Endothelial cell of umbilical vein (primary cell): ENCODE measurements at regions not wholly inside any gene's neighbourhood (a gene's known extent, or its start where the extent isn't known, plus 50 kb on each side); places are given as distances from the start of the nearest gene placed in this dataset.

Experiments used
- BruUV-seq: library from RNA; stranded (reverse); fragments of 400-500 nt; replicated peaks from 2 replicates; lab custom pipeline; 2021; lab: Mats Ljungman, UMichigan
- CTCF ChIA-PET: fragments of 300-600, 350-600 bp; sonication (Branson Sonifier 250); formaldehyde crosslinking; loops from one replicate; lab custom pipeline; 2021; ENCODE audit warnings: antibody characterized with exemption, inconsistent platforms; lab: Charles Lee
- POLR2A ChIA-PET: fragments of 300-600, 350-600 bp; sonication (Branson Sonifier 250); formaldehyde crosslinking; loops from one replicate; lab custom pipeline; 2021; ENCODE audit warnings: antibody characterized with exemption, inconsistent platforms; lab: Charles Lee
- DNase-seq: peaks from one replicate; pipeline ENCODE4 v3.0.0-alpha.2; 2011; ENCODE audit warnings: low read depth, low spot score
- FAIRE-seq: peaks from 2 replicates; lab custom pipeline; 2011; peaks lifted over from hg19 to GRCh38; lab: Jason Lieb, UNC
- H2AFZ ChIP-seq: 2 replicates; pipeline ENCODE4 v1.6.0; 2012; ENCODE audit warnings: low read depth, low read length, control low read depth, inconsistent platforms
- H3K27ac ChIP-seq: 2 replicates; pipeline ENCODE4 v1.5.1; 2011; ENCODE audit warnings: low read depth, mild to moderate bottlenecking, control low read depth, low read length, moderate library complexity; ENCODE audit not compliant: insufficient read depth
- H3K27me3 ChIP-seq, 2 experiments: 2 replicates each; pipeline versions ENCODE4 v1.6.0 to v1.6.1; 2011; ENCODE audit warnings: low read length in 2 of 2, mixed read lengths in 1 of 2; ENCODE audit not compliant: control insufficient read depth in 2 of 2, insufficient read depth in 2 of 2
- H3K36me3 ChIP-seq, 2 experiments: 2 replicates in 1 of 2; 3 replicates in 1 of 2; pipeline ENCODE4 v1.5.1; 2011; ENCODE audit warnings: low read length in 2 of 2, mild to moderate bottlenecking in 1 of 2, moderate library complexity in 1 of 2; ENCODE audit not compliant: control insufficient read depth in 2 of 2, insufficient read depth in 2 of 2; ENCODE audit errors: extremely low read depth in 1 of 2
- H3K4me1 ChIP-seq: 3 replicates; pipeline ENCODE4 v1.5.1; 2011; ENCODE audit warnings: mild to moderate bottlenecking, low read length; ENCODE audit not compliant: control insufficient read depth, insufficient read depth; ENCODE audit errors: extremely low read depth
- H3K4me2 ChIP-seq: 2 replicates; pipeline ENCODE4 v1.6.1; 2011; ENCODE audit warnings: low read length, control low read depth, mixed read lengths; ENCODE audit not compliant: insufficient read depth
- H3K4me3 ChIP-seq, 3 experiments: fragments of 200-600 bp in 1 of 3; sonication (generic), shearing (Covaris generic) in 1 of 3; replicated peaks in 1 of 3; 2 replicates each; pipeline ENCODE4 v1.5.1; 2011 to 2016; ENCODE audit warnings: control low read depth in 3 of 3, low read length in 3 of 3, mild to moderate bottlenecking in 2 of 3, inconsistent platforms in 1 of 3, low read depth in 1 of 3, moderate library complexity in 1 of 3; ENCODE audit not compliant: insufficient read depth in 1 of 3
- H3K79me2 ChIP-seq: 2 replicates; pipeline ENCODE4 v1.6.0; 2012; ENCODE audit warnings: low read length, inconsistent platforms; ENCODE audit not compliant: control insufficient read depth, insufficient read depth
- H3K9ac ChIP-seq: replicated peaks from 2 replicates; pipeline ENCODE3; 2011; ENCODE audit warnings: low read length, control low read depth; ENCODE audit not compliant: insufficient read depth; ENCODE audit errors: extremely low read depth
- H3K9me1 ChIP-seq: replicated peaks from 3 replicates; pipeline ENCODE4 v1.6.0; 2011; ENCODE audit warnings: mild to moderate bottlenecking, low read length; ENCODE audit not compliant: control insufficient read depth, insufficient read depth; ENCODE audit errors: extremely low read depth
- H3K9me3 ChIP-seq: replicated peaks from 2 replicates; pipeline ENCODE4 v1.5.1; 2012; ENCODE audit warnings: low read length, inconsistent platforms; ENCODE audit not compliant: control insufficient read depth, insufficient read depth
- H4K20me1 ChIP-seq: replicated peaks from 2 replicates; pipeline ENCODE3; 2011; ENCODE audit warnings: mild to moderate bottlenecking, low read length; ENCODE audit not compliant: control insufficient read depth, insufficient read depth; ENCODE audit errors: extremely low read depth
- CTCF ChIP-seq, 2 donors: IDR thresholded peaks; 1 replicate in 1 of 2; 2 replicates in 1 of 2; pipeline ENCODE4 v1.5.1; 2011; ENCODE audit warnings: low read length in 2 of 2, mild to moderate bottlenecking in 2 of 2, moderate library complexity in 2 of 2, control low read depth in 1 of 2, inconsistent platforms in 1 of 2, low read depth in 1 of 2; ENCODE audit not compliant: insufficient read depth in 1 of 2; ENCODE audit errors: extremely low read depth in 1 of 2
- EZH2 ChIP-seq: IDR thresholded peaks from 2 replicates; pipeline ENCODE4 v1.6.1; 2012; ENCODE audit warnings: borderline replicate concordance, low read depth, mild to moderate bottlenecking, moderate library complexity, low read length, inconsistent platforms; ENCODE audit not compliant: severe bottlenecking
- FOS ChIP-seq: IDR thresholded peaks from 2 replicates; pipeline ENCODE4 v1.6.1; 2011; ENCODE audit warnings: mild to moderate bottlenecking, low read length, moderate library complexity, borderline replicate concordance; ENCODE audit not compliant: insufficient read depth
- GATA2 ChIP-seq: IDR thresholded peaks from 2 replicates; pipeline ENCODE4 v1.7.0; 2011; ENCODE audit warnings: low read depth, mild to moderate bottlenecking, moderate library complexity, mixed read lengths, low read length; ENCODE audit not compliant: insufficient read length, insufficient read depth
- JUN ChIP-seq: IDR thresholded peaks from 2 replicates; pipeline ENCODE4 v1.6.1; 2011; ENCODE audit warnings: borderline replicate concordance, low read depth; ENCODE audit not compliant: insufficient read length, insufficient read depth
- MAX ChIP-seq: IDR thresholded peaks from 2 replicates; pipeline ENCODE4 v1.6.1; 2011; ENCODE audit not compliant: insufficient read depth, insufficient read length
- MYC ChIP-seq: IDR thresholded peaks from one replicate; pipeline ENCODE4 v1.6.1; 2011; ENCODE audit warnings: mild to moderate bottlenecking, low read depth, low read length
- POLR2A ChIP-seq: IDR thresholded peaks from 2 replicates; pipeline ENCODE4 v1.6.1; 2012; ENCODE audit warnings: low read depth, mild to moderate bottlenecking, control low read depth, low read length
- POLR2AphosphoS5 ChIP-seq: IDR thresholded peaks from 2 replicates; pipeline ENCODE4 v1.6.1; 2012; ENCODE audit warnings: low read depth, mild to moderate bottlenecking, control low read depth, low read length, moderate library complexity; ENCODE audit not compliant: insufficient read depth
- dilution Hi-C: fragments of 300-500 bp; cut with MboI; formaldehyde crosslinking; loops from one replicate; pipeline ENCODE4 v1.15.0; 2019; ENCODE audit warnings: low sequenced_read_pairs; ENCODE audit not compliant: extremely low pct_ligation_motif_present
- intact Hi-C: fragments of 100-400 bp; cut with micrococcal nuclease; formaldehyde crosslinking; loops from one replicate; pipeline ENCODE4 v1.10.0; 2022

- Histone ChIP-seq H2AFZ (no peak overlapping the region), H3K36me3 (no peaks in the 10 kb centered on the region), H3K27ac (no peak overlapping the region), H3K4me2 (no peak overlapping the region), H3K9me1 (no peaks in the 10 kb centered on the region), H3K27me3 (peaks cover 0 to 3% of the 10 kb centered on the region in 2 experiments), H4K20me1 (no peaks in the 10 kb centered on the region), H3K4me1 (no peaks in the 10 kb centered on the region), H3K79me2 (no peaks in the 10 kb centered on the region), H3K9ac (no peak overlapping the region), H3K9me3 (no peaks in the 10 kb centered on the region), H3K4me3 (no peak overlapping the region)
- no TSS peak for BruUV-seq
- no peak for TF ChIP-seq CTCF (IDR thresholded peaks at IDR 0.05; ENCODE audit: extremely low read depth in 1 of 2, insufficient read depth in 1 of 2, low read depth in 1 of 2, low read length in 2 of 2)
- no peak for TF ChIP-seq GATA2
- no peak for TF ChIP-seq POLR2AphosphoS5
- FAIRE-seq (no peak), DNase-seq (no peak)
- dilution Hi-C loops (no loop called here), intact Hi-C loops (no loop called here)
- ChIA-PET POLR2A (no interaction called here), CTCF (no interaction called here)
Measured at GRCh38 chr20:2237059-2237458, 58.7 kb upstream of the TGM3 start.

- Histone ChIP-seq H3K27ac (no peak overlapping the region), H3K36me3 (no peaks in the 10 kb centered on the region), H3K9me3 (no peaks in the 10 kb centered on the region), H3K9me1 (no peaks in the 10 kb centered on the region), H3K4me3 (no peak overlapping the region), H3K79me2 (no peaks in the 10 kb centered on the region), H3K4me2 (no peak overlapping the region), H4K20me1 (no peaks in the 10 kb centered on the region), H2AFZ (no peak overlapping the region), H3K27me3 (peaks cover 0 to 3% of the 10 kb centered on the region in 2 experiments), H3K4me1 (no peaks in the 10 kb centered on the region), H3K9ac (no peak overlapping the region)
- no peak for TF ChIP-seq EZH2
- TF ChIP-seq CTCF (IDR thresholded peaks at IDR 0.05; ENCODE audit: extremely low read depth in 1 of 2, insufficient read depth in 1 of 2, low read depth in 1 of 2, low read length in 2 of 2): no peak
- no peak for TF ChIP-seq POLR2A
- no peak for TF ChIP-seq JUN
- no peak for TF ChIP-seq POLR2AphosphoS5
- TF ChIP-seq MYC: no peak
- no peak for TF ChIP-seq MAX
- TF ChIP-seq GATA2: no peak
- no peak for TF ChIP-seq FOS
- BruUV-seq: no TSS peak
- dilution Hi-C loops: no loop called here
- FAIRE-seq: no peak
- no peak for DNase-seq
- ChIA-PET CTCF (interaction anchor here (1.3 kb wide), 1 partner anchor 8 kb away, joined by 3 read pairs; no protein-coding TSS in a partner anchor), POLR2A (no interaction called here)
- intact Hi-C loops: no loop called here
Measured at GRCh38 chr20:2238601-2239000, 57.2 kb upstream of the TGM3 start.
